Left lung (tissue), 4 donors: ENCODE measurements at regions not wholly inside any gene's neighbourhood (a gene's known extent, or its start where the extent isn't known, plus 50 kb on each side); places are given as distances from the start of the nearest gene placed in this dataset.

Experiments used
- ATAC-seq: fragments of 200-7000 bp; cut with Tn5 transposase; one replicate; pipeline ENCODE4 v1.9.1; 2020; ENCODE audit warnings: moderate library complexity
- DNase-seq, 4 donors: peaks; one replicate each; pipeline ENCODE4 v3.0.0-alpha.2; 2013 to 2020
- H3K27ac ChIP-seq, 2 donors: fragments of 200-600 bp; sonication (generic) in 1 of 2; one replicate each; pipeline versions ENCODE4 v1.5.0 to v1.8.0; 2020 to 2021
- H3K27me3 ChIP-seq, 2 donors: fragments of 200-600 bp; sonication (generic) in 1 of 2; one replicate each; pipeline versions ENCODE4 v1.5.0 to v1.8.0; 2020 to 2021
- H3K36me3 ChIP-seq, 2 donors: fragments of 200-600 bp; sonication (generic) in 1 of 2; one replicate each; pipeline versions ENCODE4 v1.5.0 to v1.8.0; 2020 to 2021
- H3K4me1 ChIP-seq, 2 donors: fragments of 200-600 bp; one replicate each; pipeline ENCODE4 v1.8.0; 2021
- H3K4me3 ChIP-seq, 2 donors: fragments of 200-600 bp; sonication (generic) in 1 of 2; one replicate each; pipeline versions ENCODE4 v1.5.0 to v1.8.0; 2020 to 2021; ENCODE audit warnings: mild to moderate bottlenecking in 1 of 2
- H3K9me3 ChIP-seq, 2 donors: fragments of 200-600 bp; sonication (generic) in 1 of 2; one replicate each; pipeline versions ENCODE4 v1.5.0 to v1.8.0; 2020 to 2021
- intact Hi-C, 2 donors: fragments of 100-400 bp; cut with DNase I; formaldehyde crosslinking; loops; one replicate each; pipeline versions ENCODE4 v1.11.2 to v1.14.2; 2022
- TF ChIP-seq, protein P1 (sequence below), 2 donors: fragments of 200-600 bp; sonication (generic) in 1 of 2; IDR thresholded peaks; one replicate each; pipeline versions ENCODE4 v1.5.0 to v1.8.0; 2021; ENCODE audit warnings: antibody characterized with exemption in 2 of 2
- donor health status: DM: no; HTN: yes; CAD: no.
- donor health status: DM: no; HTN: no; CAD: no.

DNA sequence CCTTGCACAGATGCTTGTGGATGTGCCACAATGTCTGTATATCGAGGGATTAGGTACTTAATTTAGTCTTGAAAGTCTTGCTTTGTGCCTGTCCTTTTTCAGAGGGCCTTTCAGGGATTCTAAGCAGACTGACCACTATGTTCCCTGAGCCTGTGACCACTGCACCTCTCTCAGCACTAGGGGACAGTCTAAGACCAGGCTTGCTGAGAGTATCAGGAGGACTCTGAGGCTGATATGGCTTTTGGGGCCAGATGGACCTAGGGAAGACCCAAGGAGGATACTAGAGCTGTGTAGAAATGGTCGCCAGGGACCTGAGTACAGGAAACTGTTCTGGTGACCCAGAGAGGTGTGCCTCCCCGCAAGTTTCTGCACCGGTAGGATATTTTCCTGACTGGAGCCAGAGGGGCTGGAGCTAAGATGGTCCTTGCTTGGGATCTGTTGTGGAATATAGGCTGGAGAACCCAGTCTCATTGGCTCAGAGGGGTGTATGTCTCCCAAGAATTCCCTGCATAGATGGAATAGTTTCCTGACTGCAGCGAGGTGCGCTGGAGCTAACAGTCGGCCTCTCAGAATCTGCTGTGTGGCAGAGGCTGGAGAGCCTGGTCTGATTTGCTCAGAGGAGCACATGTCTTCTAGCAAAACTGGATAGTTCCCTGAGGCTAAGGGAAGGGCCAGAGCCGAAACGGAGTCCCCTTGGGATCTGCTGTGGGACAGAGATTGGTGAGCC, 213.2 kb upstream of the DCBLD2 start:
- TF ChIP-seq, protein P1, sequence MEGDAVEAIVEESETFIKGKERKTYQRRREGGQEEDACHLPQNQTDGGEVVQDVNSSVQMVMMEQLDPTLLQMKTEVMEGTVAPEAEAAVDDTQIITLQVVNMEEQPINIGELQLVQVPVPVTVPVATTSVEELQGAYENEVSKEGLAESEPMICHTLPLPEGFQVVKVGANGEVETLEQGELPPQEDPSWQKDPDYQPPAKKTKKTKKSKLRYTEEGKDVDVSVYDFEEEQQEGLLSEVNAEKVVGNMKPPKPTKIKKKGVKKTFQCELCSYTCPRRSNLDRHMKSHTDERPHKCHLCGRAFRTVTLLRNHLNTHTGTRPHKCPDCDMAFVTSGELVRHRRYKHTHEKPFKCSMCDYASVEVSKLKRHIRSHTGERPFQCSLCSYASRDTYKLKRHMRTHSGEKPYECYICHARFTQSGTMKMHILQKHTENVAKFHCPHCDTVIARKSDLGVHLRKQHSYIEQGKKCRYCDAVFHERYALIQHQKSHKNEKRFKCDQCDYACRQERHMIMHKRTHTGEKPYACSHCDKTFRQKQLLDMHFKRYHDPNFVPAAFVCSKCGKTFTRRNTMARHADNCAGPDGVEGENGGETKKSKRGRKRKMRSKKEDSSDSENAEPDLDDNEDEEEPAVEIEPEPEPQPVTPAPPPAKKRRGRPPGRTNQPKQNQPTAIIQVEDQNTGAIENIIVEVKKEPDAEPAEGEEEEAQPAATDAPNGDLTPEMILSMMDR (IDR thresholded peaks at IDR 0.05) = no peak
- H3K4me1 ChIP-seq = no peaks in the 10 kb centered on the region
- DNase-seq = no peak
- H3K9me3 ChIP-seq = no peaks in the 10 kb centered on the region
- intact Hi-C loops = no loop called here
- H3K4me3 ChIP-seq = no peak overlapping the region
- no peaks in the 10 kb centered on the region for H3K36me3 ChIP-seq
- ATAC-seq = peak; percentile 63
- no peak overlapping the region for H3K27ac ChIP-seq
- no peaks in the 10 kb centered on the region for H3K27me3 ChIP-seq

DNA sequence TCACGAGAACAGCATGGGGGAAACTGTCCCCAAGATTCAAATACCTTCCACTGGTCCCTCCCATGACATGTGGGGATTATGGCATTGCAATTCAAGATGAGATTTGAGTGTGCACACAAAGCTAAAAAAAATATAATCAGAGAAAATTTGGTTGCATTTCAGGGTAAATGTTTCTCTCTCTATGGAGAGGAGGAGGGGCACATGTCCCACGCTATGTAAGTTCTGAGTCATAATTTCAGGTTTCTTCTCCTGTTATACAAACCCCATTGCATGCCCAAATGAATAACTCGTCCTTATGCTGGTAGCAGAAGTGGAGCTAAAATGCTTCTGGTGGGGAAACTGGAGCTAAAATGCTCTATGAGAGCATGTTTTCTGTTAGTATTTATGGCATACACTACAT, 209.7 kb upstream of the DCBLD2 start:
- DNase-seq = no peak
- no peaks in the 10 kb centered on the region for H3K36me3 ChIP-seq

DNA sequence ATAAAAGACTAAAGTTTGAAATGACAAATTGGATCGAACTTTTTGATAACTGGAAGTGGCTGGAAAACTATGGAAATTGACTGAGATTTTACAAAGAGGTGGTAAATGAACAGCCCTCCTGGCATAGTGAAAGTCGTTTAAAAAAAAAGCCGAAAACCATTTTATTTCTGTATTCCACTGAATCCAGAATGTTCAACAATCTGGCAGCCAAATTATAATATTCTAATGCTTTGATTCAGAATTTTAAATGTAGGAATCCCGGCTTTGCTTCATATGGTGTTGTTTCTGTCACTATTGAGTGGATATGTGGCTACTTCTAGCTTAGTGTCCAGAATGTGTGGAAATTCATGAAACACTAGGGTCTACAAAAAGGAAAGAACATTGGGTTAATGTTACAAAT, 208.9 kb upstream of the DCBLD2 start:
- ATAC-seq (no peak), DNase-seq (no peak)
- H3K27me3 ChIP-seq = no peaks in the 10 kb centered on the region
- no peaks in the 10 kb centered on the region for H3K9me3 ChIP-seq
- H3K27ac ChIP-seq = no peak overlapping the region
- H3K4me3 ChIP-seq = no peak overlapping the region
- intact Hi-C loops = no loop called here
- no peaks in the 10 kb centered on the region for H3K4me1 ChIP-seq
- TF ChIP-seq, protein P1 (IDR thresholded peaks at IDR 0.05) = no peak
- H3K36me3 ChIP-seq = no peaks in the 10 kb centered on the region

More for the DNA sequence above, 209.7 kb upstream of the DCBLD2 start:
- ATAC-seq = no peak
- no peaks in the 10 kb centered on the region for H3K27me3 ChIP-seq
- H3K4me3 ChIP-seq = no peak overlapping the region
- TF ChIP-seq, protein P1 (IDR thresholded peaks at IDR 0.05) = no peak
- intact Hi-C loops = no loop called here
- H3K27ac ChIP-seq = no peak overlapping the region
- no peaks in the 10 kb centered on the region for H3K4me1 ChIP-seq
- H3K9me3 ChIP-seq = no peaks in the 10 kb centered on the region

DNA sequence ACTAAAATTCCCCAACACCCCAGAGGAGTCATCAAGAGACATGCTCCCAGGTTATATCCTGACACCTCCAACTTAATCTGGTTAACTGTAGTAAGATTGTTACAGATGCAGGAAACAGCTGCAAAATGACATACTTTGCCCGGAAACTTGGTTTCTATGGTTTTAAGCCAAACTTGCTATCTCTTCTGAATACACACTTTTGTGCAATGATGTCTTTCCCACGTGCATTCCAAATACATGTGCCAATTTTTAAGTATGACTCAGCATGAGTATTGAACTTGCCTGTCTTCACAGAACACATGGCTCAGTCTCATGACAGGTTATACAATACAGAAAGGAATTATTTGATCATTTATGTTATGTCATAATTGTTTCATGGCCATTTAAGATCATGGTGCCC, 207.0 kb upstream of the DCBLD2 start:
- no peak for ATAC-seq
- Histone ChIP-seq H3K27ac (no peak overlapping the region), H3K27me3 (no peaks in the 10 kb centered on the region)

DNA sequence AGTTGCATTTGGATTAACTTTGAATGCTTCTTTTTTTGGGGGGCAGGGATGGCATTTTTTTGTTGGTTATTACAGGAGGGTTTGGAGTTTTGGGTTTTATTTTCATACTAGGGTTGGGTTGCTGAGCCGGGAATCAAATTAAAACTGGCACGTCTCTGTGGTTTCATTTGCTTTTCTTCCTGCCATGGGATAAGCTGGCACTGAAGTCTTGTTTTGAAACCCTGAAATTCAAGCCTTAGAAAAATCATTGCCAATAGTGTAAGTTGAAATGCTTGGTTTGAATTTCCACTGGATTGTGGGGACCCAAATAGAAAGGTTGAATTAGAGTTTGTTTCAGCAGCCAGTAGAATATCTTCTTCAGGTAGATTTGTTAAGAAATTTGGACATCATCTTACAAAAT, 193.1 kb upstream of the DCBLD2 start:
- no peak for ATAC-seq
- DNase-seq = no peak
- no peaks in the 10 kb centered on the region for H3K9me3 ChIP-seq
- H3K4me1 ChIP-seq = no peaks in the 10 kb centered on the region
- intact Hi-C loops = loop anchor here in 1 of 2 donors (10.0 kb wide), 1 partner anchor 50 kb away; no protein-coding TSS in a partner anchor
- no peaks in the 10 kb centered on the region for H3K36me3 ChIP-seq
- H3K4me3 ChIP-seq = no peak overlapping the region
- no peaks in the 10 kb centered on the region for H3K27me3 ChIP-seq
- no peak overlapping the region for H3K27ac ChIP-seq
- TF ChIP-seq, protein P1 (IDR thresholded peaks at IDR 0.05) = no peak

More for the DNA sequence above, 207.0 kb upstream of the DCBLD2 start:
- no peaks in the 10 kb centered on the region for H3K9me3 ChIP-seq
- H3K4me3 ChIP-seq = no peak overlapping the region
- intact Hi-C loops = no loop called here
- TF ChIP-seq, protein P1 (IDR thresholded peaks at IDR 0.05) = no peak
- no peaks in the 10 kb centered on the region for H3K4me1 ChIP-seq
- DNase-seq = peak in 1 of 4 donors; percentile 8
- no peaks in the 10 kb centered on the region for H3K36me3 ChIP-seq
